GM19467 (cell line): ENCODE measurements at regions not wholly inside any gene's neighbourhood (a gene's known extent, or its start where the extent isn't known, plus 50 kb on each side); places are given as distances from the start of the nearest gene placed in this dataset.
A peak's percentile ranks its signal among the peaks of the same experiment; 100 is the strongest.

ENCODE experiments used
- ATAC-seq: cut with Tn5 transposase; IDR thresholded peaks from one replicate; pipeline ENCODE4 v1.9.1; 2021; ENCODE audit warnings: mild to moderate bottlenecking, moderate library complexity; ENCODE audit not compliant: unreplicated experiment

GRCh38 chr5:124796495-124796894, 50.1 kb upstream of the ZNF608 start:
- ATAC-seq, result no peak

- no peak for ATAC-seq
These were observed 51.2 kb upstream of the ZNF608 start for GRCh38 chr5:124797665-124798087.

GRCh38 chr5:124798890-124799289, 52.5 kb upstream of the ZNF608 start:
- no peak for ATAC-seq

- no peak for ATAC-seq
These were observed 55.1 kb upstream of the ZNF608 start for GRCh38 chr5:124801551-124801950.

GRCh38 chr5:124803617-124804323, 57.3 kb upstream of the ZNF608 start:
- ATAC-seq, result no peak

- ATAC-seq, result no peak
These were observed 59.6 kb upstream of the ZNF608 start for GRCh38 chr5:124806026-124806372.

GRCh38 chr5:124806373-124807077, 60.1 kb upstream of the ZNF608 start:
- ATAC-seq, result no peak

GRCh38 chr5:124808842-124809268, 62.4 kb upstream of the ZNF608 start:
- ATAC-seq, result no peak

GRCh38 chr5:124810396-124811006, 64.1 kb upstream of the ZNF608 start:
- no peak for ATAC-seq

GRCh38 chr5:124812771-124813358, 66.4 kb upstream of the ZNF608 start:
- ATAC-seq, result no peak

GRCh38 chr5:124816381-124816780, 69.9 kb upstream of the ZNF608 start:
- ATAC-seq, result no peak

GRCh38 chr5:124819201-124819600, 72.8 kb upstream of the ZNF608 start:
- ATAC-seq, result no peak

GRCh38 chr5:124822647-124823046, 76.2 kb upstream of the ZNF608 start:
- ATAC-seq, result no peak

GRCh38 chr5:124823380-124823779, 76.9 kb upstream of the ZNF608 start:
- ATAC-seq, result no peak

GRCh38 chr5:124824637-124825158, 78.3 kb upstream of the ZNF608 start:
- no peak for ATAC-seq

GRCh38 chr5:124825250-124825982, 79.0 kb upstream of the ZNF608 start:
- ATAC-seq, result peak; percentile 85

GRCh38 chr5:124825983-124826337, 79.5 kb upstream of the ZNF608 start:
- no peak for ATAC-seq

GRCh38 chr5:124828731-124829234, 82.3 kb upstream of the ZNF608 start:
- ATAC-seq, result no peak

GRCh38 chr5:124831687-124832240, 85.3 kb upstream of the ZNF608 start:
- ATAC-seq, result no peak

GRCh38 chr5:124832510-124832909, 86.1 kb upstream of the ZNF608 start:
- ATAC-seq, result no peak
